HG02610 (cell line): ENCODE measurements at regions not wholly inside any gene's neighbourhood (a gene's known extent, or its start where the extent isn't known, plus 50 kb on each side); places are given as distances from the start of the nearest gene placed in this dataset.
"Not testable (repeated sequence)": the region's sequence is repeated elsewhere in the genome, so short reads cannot be mapped to it uniquely, and the experiment has no call there.

ENCODE experiments used
- ATAC-seq: cut with Tn5 transposase; IDR thresholded peaks from one replicate; pipeline ENCODE4 v1.9.1; 2021; ENCODE audit warnings: mild to moderate bottlenecking, moderate library complexity; ENCODE audit not compliant: unreplicated experiment

DNA sequence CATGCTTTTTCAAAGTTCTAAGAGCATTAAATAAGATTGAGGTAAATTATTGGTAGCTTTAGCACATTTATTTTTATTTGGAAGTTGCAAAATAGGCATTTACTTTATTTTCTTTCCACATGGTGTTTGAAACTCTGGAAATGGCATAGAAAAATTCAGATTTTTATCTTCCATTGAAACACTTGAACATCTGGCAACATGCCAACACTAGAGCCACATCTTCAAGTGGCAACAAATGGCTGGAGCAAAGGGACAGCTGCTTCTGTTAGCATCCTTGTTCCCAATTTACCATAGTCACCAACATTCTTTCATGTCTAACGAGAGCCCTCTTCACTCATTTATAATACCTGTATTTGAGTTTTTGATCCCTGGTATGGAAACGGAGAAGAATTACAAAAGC lies 539.9 kb downstream of the ZNF608 start:
- ATAC-seq: no peak

DNA sequence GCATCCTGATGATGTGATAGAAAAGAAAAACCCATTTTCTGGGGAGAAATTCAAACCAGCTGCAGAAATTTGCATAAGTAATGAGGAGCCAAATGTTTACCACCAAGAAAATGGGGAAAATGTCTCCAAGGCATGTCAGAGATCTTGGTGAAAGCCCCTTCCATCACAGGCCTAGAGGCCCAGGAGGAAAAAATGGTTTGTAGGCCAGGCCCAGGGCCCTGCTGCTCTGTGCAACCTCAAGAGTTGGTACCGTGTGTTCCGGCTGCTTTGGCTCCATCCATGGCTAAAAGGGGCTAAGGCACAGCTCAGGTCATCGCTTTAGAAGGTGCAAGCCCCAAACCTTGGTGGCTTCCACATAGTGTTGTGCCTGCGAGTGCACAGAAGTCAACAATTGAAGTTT lies 543.1 kb downstream of the ZNF608 start:
- no peak for ATAC-seq

DNA sequence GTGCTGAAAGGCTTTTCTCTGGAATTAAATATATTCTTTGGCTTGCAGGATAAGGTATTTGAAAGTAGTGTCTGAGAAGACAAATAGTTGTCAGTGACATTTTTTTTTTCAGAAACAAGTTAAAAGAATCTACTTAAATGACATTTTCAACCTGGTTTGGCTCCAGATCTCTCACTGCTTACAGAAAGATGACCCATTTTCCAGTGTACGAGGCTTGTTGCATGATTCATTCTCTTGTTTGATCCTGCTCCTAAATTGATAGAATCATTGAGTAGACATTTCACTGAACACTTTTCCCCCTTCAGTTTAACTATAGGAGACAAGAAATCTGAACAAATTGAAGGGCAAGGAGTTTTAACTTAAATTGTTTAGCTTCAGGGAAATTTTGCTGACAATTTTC lies 546.1 kb downstream of the ZNF608 start:
- no peak for ATAC-seq

DNA sequence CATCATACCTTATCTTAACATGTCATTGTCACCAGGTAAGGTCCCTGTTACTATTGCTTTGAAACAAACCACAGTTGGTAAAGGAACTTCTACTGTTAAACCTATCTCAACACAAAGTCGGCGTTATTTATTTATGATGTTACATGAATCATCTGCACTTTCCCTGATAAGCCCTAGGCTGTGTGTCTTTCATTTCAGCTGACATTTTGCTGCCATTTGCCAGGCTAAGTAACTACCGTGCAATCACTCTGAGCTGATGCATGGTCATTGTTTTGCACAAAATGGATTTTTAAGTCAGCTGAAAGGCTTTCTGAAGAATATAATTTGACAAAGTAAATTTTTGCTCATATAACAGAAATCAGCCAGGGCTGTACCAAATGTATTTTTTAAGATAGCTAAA lies 546.5 kb downstream of the ZNF608 start:
- ATAC-seq: no peak

DNA sequence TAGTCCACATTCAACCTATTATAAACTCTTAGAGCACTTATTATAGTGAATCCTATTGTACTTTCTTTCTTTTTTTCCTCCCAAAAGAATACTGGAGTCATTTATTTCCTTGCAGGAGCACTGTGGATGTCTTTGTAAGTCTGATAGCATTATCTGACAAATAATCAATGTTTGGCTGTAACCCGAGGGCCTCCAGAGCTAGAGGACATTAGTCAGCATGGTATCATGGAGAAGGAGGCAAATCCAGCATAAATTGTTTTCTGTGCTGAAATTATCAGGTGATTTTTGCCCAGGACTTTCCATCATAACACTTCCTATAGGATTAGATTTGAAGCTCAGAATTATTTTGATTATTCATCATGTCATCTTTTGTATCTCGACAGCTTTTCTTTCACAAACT lies 551.0 kb downstream of the ZNF608 start:
- ATAC-seq: no peak

DNA sequence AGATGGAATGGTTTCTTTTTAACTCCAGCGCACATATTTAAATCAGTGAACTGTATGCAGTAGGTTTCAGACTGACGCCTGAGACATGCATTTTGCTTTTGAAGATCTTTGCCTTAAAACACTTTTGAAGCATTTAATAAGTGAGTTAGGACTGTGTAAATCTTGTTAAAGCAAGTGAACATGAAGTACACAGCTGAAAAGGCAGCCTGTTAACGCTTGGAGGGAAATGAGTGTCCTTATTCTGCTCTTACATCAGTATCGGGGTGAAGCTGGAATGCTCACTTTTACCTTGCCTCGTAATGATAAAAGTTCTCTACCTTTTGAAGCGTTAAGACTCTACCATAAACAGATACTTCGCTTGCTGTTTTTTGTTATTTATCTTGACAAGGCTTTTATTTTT lies 552.2 kb downstream of the ZNF608 start:
- ATAC-seq: no peak

DNA sequence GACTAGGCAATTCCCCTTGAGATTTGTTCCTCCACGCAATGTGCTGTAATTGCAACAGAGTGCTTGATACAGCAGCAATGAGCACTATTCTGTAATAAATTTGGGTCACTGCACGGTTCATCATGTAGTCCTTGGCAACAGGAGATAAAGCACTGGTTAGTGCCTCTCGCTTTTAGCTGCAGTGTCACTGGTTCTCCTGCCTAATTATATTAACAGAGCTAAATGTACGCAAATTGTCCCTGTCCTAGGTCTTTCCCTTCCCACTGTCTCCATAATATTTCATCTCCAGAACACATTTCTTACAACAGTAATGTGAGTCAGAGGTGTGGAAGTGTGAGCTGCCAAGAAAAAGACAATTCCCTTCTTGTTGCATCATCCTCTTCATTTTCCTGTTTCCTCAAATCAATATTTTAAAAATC lies 553.1 kb downstream of the ZNF608 start:
- no peak for ATAC-seq

DNA sequence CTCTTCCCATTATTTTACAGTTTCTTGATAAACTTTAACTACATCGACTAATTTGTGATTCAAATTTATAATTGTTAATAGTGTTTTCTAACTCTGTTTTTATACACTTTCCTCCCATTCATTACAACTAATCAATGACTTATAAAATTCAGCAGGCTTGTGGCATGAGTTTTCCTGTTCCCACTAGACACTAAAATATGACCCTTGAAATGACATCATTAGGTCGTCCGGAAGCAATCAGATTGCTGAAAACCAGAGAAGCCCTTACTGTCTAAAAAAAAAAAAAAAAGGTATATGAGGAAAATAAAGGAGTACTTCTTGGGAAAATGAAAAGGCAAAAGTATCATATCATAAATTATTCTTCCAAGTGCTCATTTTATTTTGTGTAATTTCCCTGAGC lies 553.7 kb downstream of the ZNF608 start:
- no peak for ATAC-seq

DNA sequence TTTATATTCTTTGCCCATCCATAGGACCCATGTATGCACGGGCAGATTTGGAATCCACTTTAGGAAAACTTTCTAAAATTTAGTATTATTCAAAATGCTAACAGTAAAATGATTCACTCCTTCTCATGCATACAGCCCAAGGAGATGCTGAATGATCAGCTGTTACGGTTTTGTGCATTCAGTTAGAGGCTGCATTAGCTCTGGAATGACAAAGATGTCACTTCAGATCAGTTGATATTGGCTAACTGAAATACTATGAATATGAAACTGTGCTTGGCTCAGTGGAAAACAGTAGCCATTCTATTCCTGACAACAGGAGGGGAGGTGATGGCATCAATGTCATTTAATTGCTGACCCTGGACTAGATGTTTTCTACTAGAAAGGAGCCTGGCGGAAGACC lies 560.7 kb downstream of the ZNF608 start:
- ATAC-seq: no peak

DNA sequence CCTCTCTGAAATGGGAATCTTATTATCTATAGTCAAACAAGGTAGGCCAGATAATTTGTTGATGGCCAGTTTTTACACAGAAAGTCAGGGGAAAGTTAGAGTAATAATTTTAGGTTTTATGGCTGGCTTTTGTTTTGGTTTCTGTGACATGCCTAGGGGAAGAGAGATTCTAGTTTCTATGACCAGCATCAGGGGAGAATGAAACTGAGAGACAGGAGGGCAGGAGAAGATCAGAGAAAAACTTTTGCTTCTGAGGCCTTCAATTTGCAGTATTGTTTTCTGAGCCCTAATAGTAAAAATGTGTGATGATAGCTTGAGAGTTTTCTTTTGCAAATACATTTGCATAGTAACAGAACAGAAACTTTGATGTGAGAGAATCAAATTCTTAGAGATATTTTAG lies 564.3 kb downstream of the ZNF608 start:
- peak; percentile 81 for ATAC-seq

DNA sequence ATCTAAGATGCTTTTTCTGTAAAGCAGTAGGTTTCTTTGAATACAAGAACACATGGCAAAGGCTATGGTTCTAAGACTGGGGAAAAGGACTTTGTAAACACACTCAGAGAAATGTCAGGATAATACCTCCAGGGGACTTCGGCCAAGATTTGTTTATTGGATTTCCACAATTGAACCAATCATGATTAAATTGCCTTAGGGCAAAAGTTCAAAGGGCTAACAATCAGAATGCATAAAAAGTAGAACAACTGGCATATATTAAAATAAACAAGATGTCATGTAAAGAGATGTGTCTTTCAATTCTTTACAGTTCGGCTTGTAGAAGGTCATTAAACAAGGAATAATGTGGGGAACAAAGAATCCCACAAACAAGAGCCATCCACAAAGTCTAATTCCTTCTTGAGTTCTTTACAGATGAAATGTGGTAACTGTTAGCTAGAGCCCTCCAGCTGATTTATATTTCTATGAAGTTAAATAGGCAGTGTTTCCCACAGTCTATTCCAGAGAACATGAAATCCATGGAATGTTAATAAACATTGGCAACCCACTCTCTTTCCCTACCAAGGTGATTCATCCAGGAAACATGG lies 565.5 kb downstream of the ZNF608 start:
- no peak for ATAC-seq

DNA sequence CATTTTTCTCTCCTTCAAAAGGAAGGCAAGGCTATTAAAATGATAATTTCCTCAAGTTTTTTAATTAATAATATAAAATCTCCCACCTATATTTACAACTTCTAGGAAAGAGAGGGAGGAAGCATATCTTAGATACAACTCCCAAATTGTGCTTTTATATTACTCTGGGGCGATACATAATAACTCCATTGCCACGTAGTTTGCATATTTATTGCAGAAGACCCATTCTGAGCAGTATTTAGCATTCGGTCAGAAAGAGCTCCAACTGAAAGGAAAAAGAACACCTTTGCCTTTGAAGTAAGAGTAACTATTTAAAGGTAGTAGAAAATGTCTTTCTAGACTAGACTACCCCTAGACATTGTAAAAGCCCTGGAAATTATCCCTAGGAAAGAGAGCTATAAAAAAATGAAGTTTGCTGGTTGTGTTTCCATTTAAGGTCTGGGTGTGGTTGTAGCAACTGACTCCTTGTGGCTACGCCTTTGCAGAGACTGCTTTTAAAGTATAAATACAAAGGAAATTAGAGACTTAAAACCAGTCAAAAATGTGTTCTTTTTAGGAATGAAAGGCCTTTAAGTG lies 566.1 kb downstream of the ZNF608 start:
- ATAC-seq: no peak

DNA sequence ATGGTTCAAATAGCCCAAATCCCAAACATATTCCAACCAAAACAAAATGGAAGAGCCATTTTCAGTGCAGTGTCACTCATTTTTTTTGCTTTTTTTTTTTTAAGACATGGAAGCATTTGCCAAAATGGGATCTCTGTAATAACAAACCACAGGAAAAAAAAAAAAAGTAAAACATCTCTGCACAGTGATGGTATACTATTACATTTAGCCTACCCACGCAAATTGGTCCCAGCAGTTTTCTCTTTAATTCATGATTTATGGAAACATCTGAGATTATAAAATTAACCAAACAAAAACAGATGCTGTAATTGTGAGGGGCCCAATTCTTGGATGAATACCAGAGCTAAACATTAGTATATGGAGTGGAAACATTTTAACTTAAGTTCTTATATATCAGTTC lies 566.6 kb downstream of the ZNF608 start:
- no peak for ATAC-seq

DNA sequence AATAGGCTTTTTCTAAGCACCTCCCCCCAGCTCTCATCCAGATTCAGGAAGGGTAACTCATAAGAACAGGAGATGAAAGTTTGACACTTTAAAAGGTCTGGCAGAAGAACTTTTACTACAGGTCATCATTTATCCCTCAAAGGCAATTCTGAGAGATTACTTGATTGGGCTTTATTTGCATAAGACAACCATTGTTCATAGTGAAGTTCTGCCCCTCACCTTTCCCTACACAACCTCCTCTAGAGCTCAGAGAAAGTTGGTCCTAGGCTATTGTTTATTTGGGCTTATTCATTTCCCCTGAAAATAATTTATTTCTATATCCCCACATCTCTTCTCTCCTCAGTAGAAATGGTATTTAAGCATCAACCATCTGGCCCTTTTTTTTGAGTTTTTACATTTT lies 568.4 kb downstream of the ZNF608 start:
- no peak for ATAC-seq

DNA sequence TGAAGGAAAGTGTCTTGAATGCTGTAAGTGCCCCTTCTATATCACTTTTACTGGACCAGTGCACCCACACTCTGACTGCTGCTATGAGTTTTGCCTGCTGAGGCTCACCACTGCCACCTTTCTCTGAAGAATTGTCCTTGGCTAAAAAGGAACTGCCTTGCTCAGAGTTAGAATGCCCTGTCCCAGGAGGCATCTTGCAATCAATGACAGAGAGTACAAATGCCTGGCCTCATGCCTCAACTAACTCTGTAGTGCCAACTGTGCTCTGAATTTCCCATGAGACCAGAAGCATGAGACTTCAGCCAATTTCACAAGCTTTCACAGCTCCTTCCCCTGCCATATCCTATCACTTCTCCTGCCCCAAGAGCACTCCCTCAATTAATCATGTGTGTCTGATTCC lies 569.7 kb downstream of the ZNF608 start:
- no peak for ATAC-seq

DNA sequence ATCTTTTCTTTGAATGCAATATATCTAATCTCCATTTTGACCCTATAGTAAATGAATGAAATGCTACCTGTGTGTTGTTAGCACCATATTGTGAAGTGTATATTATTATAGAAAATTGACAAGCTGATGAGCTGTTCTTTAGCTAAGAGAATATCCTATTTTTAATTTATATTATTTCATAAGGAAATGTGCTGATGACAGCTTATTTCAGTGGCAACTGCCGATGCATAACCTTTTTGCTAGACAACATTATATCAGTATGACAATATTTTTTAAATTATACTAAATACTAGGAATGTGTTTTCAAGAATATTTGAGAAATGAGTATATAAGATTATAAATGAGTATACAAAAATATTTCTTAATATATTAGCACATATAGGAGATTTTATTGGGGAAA lies 573.1 kb downstream of the ZNF608 start:
- no peak for ATAC-seq

DNA sequence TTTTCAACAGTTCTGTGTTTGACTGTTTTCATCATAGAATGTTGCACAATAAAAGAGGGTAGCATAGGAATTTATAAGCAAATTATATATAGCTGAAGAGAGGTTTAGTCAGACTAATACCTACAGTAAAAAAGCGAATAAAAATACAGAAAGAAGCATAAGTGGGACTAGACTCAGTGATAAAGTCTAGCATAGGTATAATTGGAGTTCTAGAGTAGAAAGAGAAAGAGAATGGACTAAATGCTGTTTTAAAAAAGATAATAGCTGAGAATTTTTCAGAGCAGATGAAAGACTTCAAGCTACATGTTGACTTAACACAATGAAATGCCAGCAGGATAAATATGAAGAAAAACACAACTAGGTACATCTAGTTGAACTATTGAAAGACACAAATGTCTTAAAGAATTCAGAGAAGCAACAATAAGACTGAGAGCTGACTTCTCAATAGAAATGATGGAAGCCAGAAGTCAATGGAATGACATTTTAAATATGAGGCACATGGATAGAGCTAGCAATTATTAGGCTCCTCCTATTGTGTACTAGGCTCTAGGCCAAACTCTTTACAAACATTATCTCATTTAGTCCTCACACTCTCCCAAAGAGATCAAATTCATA lies 573.9 kb downstream of the ZNF608 start:
- no peak for ATAC-seq

DNA sequence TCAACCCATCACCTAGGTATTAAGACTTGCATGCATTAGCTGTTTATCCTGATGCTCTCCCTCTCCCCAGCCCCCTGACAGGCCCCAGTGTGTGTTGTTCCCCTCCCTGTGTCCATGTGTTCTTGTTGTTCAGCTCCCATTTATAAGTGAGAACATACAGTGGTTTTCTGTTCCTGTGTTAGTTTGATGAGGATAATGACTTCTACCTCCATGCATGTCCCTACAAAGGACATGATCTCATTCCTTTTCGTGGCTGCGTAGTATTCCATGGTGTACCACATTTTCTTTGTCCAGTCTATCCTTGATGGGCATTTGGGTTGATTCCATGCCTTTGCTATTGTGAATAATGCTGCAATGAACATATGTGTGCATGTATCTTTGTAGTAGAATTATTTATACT lies 578.3 kb downstream of the ZNF608 start:
- not testable (repeated sequence) for ATAC-seq

DNA sequence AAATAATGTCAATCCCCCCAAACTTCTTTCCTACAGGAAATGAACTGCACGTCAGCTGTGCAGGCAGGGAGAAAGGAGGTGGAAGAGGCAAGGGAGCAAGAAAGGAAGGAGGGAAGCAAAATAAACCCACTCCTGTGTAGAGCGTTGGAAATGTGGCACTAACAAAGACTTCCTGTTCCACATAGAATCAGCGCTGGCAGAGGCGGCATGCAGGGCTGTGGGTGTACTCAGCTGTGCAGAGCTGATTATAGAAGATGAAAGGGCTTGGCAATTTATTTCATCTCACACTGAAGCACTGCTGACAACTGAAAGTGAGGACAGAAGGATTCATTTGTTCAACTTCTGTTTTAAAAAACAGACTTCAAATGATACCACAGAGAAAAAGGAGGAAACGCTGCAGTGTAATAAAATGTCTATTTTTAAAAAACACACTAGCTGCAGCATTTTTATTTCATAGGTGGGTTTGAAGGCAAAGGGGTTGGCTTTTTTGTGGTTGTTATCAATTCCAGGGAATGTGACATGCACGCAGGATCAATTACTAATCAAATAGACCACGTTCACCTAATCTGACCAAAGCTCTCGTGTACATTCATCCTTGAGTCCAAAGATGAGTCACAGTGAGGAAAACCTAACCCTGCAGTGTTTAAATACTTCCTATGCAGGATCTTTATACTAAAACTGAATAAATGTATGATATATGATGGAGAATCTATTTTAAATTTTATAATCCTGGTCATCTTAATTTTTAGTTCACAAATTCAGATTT lies 583.5 kb downstream of the ZNF608 start:
- ATAC-seq: peak; percentile 57

DNA sequence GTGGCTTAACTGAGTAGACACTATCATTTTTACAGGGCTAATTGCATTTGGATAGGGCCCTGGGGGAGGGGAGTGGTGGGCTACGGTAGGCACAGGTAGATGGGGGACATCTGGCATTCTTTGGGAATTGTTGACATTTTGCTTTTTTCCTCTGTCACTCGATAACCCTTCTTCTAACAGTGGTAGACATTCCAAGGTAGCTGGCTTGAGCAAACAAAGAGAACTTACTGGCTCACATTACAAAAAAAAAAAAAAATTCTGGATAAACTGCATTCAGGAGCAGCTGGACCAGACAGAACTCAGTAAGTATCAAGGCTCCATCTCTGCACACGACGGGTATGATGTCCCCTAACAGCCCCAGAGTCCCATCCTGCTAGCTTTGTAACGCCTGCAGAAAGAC lies 585.2 kb downstream of the ZNF608 start:
- ATAC-seq: no peak

DNA sequence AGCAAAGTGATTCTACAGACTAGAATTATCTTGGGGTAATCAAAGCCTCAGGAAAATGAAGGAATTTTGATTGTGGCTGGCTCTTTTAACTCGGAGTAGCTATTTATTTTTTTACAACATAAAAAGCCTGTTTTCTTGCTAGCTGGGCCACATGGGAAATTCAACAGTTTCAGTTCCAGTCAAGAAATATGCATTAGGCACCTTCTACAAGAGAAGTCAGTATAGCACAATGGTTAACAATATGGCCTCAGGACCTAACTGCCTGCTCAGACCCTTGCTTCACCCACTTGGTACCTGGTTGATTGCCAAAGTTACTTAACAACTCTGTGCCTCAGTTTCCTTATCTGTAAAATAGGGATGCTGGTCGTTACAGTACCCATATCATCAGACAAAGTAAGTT lies 586.2 kb downstream of the ZNF608 start:
- no peak for ATAC-seq

DNA sequence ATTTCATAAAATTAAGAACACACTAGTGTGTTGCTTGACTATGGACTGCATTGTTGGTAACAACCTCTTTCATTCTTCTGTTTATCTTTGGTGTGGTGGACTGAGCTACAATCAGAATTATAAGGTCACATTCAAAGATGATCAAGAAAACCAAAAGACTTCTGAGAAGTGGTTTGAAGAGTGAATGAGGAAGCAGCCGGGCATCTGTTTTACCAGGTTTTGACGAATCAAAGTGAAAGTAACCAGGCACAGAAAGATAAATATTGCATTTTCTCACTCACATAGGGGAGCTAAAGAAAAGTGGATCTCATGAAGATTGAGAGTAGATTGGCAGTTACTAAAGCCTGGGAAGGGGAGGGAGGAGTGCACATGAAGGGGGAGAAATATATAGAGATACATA lies 589.1 kb downstream of the ZNF608 start:
- ATAC-seq: peak; percentile 75
